HL-60 (cell line): ENCODE measurements at regions not wholly inside any gene's neighbourhood (a gene's known extent, or its start where the extent isn't known, plus 50 kb on each side); places are given as distances from the start of the nearest gene placed in this dataset.

Experiments used
- GABPA ChIP-seq: IDR thresholded peaks from 2 replicates; pipeline ENCODE4 v1.6.1; 2012; ENCODE audit warnings: low read depth
- POLR2AphosphoS5 ChIP-seq: IDR thresholded peaks from 2 replicates; pipeline ENCODE4 v1.6.1; 2012; ENCODE audit warnings: low read depth
- TF ChIP-seq, protein P1 (sequence below): IDR thresholded peaks from one replicate; pipeline ENCODE4 v1.5.1; 2011; ENCODE audit warnings: low read length, control low read depth, inconsistent platforms; ENCODE audit not compliant: insufficient read depth

DNA sequence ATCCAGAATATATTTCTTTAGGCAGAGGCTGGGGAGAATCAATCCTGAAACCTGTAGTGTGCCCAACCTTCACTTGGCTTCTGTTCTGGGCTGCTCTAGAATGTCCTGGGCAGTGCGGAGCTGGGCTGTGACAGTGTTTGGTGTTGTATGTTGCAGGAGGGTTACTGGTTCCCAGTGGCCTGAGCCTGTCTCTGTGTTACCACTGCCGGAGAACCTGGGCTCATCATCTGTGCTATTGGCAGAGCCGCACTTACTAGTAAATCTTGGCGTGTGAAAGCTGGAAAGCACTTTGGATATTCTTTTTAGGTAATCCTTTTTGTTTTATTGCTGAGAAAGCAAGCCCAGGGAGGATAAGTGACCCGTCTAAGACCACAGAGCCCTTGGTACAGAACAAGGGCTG is 412.9 kb downstream of the SLC4A3 start:
- no peak for TF ChIP-seq POLR2AphosphoS5
- TF ChIP-seq, protein P1, sequence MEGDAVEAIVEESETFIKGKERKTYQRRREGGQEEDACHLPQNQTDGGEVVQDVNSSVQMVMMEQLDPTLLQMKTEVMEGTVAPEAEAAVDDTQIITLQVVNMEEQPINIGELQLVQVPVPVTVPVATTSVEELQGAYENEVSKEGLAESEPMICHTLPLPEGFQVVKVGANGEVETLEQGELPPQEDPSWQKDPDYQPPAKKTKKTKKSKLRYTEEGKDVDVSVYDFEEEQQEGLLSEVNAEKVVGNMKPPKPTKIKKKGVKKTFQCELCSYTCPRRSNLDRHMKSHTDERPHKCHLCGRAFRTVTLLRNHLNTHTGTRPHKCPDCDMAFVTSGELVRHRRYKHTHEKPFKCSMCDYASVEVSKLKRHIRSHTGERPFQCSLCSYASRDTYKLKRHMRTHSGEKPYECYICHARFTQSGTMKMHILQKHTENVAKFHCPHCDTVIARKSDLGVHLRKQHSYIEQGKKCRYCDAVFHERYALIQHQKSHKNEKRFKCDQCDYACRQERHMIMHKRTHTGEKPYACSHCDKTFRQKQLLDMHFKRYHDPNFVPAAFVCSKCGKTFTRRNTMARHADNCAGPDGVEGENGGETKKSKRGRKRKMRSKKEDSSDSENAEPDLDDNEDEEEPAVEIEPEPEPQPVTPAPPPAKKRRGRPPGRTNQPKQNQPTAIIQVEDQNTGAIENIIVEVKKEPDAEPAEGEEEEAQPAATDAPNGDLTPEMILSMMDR: no peak
- no peak for TF ChIP-seq GABPA
